Lung microvascular endothelial cell (primary cell): ENCODE measurements at regions not wholly inside any gene's neighbourhood (a gene's known extent, or its start where the extent isn't known, plus 50 kb on each side); places are given as distances from the start of the nearest gene placed in this dataset.
"Not testable (repeated sequence)": the region's sequence is repeated elsewhere in the genome, so short reads cannot be mapped to it uniquely, and the experiment has no call there.

Experiments used
- DNase-seq, 2 donors: peaks; one replicate each; pipeline versions ENCODE4 v3.0.0 to v3.0.0-alpha.2; 2010; ENCODE audit warnings: low read depth in 2 of 2

GRCh38 chr9:24073007-24073592, 247.1 kb upstream of the ELAVL2 start:
- no peak for DNase-seq

GRCh38 chr9:24071716-24072115, 245.7 kb upstream of the ELAVL2 start:
- DNase-seq: no peak

GRCh38 chr9:24071091-24071490, 245.1 kb upstream of the ELAVL2 start:
- no peak for DNase-seq

GRCh38 chr9:24067107-24067506, 241.1 kb upstream of the ELAVL2 start:
- not testable (repeated sequence) for DNase-seq

- DNase-seq: no peak
These were observed 233.6 kb upstream of the ELAVL2 start for GRCh38 chr9:24059651-24060050.

GRCh38 chr9:24051587-24051986, 225.5 kb upstream of the ELAVL2 start:
- no peak for DNase-seq

- DNase-seq: not testable (repeated sequence)
These were observed 224.2 kb upstream of the ELAVL2 start for GRCh38 chr9:24050239-24050638.

GRCh38 chr9:24045150-24045549, 219.1 kb upstream of the ELAVL2 start:
- no peak for DNase-seq

GRCh38 chr9:24044576-24044975, 218.5 kb upstream of the ELAVL2 start:
- DNase-seq: no peak

- no peak for DNase-seq
These were observed 215.2 kb upstream of the ELAVL2 start for GRCh38 chr9:24041160-24041690.

- DNase-seq: no peak
These were observed 210.4 kb upstream of the ELAVL2 start for GRCh38 chr9:24036459-24036858.

- no peak for DNase-seq
These were observed 209.8 kb upstream of the ELAVL2 start for GRCh38 chr9:24035816-24036215.

- no peak for DNase-seq
These were observed 185.8 kb upstream of the ELAVL2 start for GRCh38 chr9:24011881-24012280.

- DNase-seq: no peak
These were observed 185.1 kb upstream of the ELAVL2 start for GRCh38 chr9:24011009-24011717.

- no peak for DNase-seq
These were observed 183.3 kb upstream of the ELAVL2 start for GRCh38 chr9:24009322-24009721.

GRCh38 chr9:24007185-24007584, 181.1 kb upstream of the ELAVL2 start:
- no peak for DNase-seq

GRCh38 chr9:23991874-23992273, 165.8 kb upstream of the ELAVL2 start:
- DNase-seq: not testable (repeated sequence)

- no peak for DNase-seq
These were observed 153.5 kb upstream of the ELAVL2 start for GRCh38 chr9:23979491-23979890.

- no peak for DNase-seq
These were observed 136.1 kb upstream of the ELAVL2 start for GRCh38 chr9:23962101-23962500.

- DNase-seq: no peak
These were observed 119.9 kb upstream of the ELAVL2 start for GRCh38 chr9:23945897-23946296.

GRCh38 chr9:23941051-23941450, 115.0 kb upstream of the ELAVL2 start:
- no peak for DNase-seq

GRCh38 chr9:23938908-23939307, 112.9 kb upstream of the ELAVL2 start:
- no peak for DNase-seq

GRCh38 chr9:23934291-23934906, 108.4 kb upstream of the ELAVL2 start:
- DNase-seq: no peak
